ENCODE measurements at regions not wholly inside any gene's neighbourhood (a gene's known extent, or its start where the extent isn't known, plus 50 kb on each side); places are given as distances from the start of the nearest gene placed in this dataset.
"Not testable (repeated sequence)": the region's sequence is repeated elsewhere in the genome, so short reads cannot be mapped to it uniquely, and the experiment has no call there.

GRCh38 chr12:54799966-54800365 is 54.4 kb upstream of the MUCL1 start:
- in situ Hi-C loops (cut with MboI; ENCODE audit: low sequenced_read_pairs) = not testable (repeated sequence)

DNA sequence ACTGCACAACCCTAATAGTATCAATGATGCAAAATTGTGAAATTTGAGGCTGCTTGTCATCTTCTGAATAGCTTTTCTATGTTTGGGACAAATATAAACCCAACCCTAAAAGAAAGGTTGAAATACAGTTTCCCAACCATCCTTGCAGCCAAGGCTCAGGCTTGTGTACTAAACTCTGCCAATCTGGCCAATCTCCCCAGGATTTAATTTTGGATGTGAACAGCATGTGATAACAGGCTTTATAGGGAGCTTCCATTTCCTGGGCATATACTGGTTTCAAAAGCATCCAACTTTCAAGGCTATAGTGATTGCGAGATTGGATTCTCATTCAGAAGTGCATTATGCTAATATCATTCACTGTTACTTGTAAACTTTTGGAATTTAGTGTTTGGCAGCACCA is 55.7 kb upstream of the MUCL1 start:
- in situ Hi-C loops (cut with MboI; ENCODE audit: low sequenced_read_pairs) = no loop called here

DNA sequence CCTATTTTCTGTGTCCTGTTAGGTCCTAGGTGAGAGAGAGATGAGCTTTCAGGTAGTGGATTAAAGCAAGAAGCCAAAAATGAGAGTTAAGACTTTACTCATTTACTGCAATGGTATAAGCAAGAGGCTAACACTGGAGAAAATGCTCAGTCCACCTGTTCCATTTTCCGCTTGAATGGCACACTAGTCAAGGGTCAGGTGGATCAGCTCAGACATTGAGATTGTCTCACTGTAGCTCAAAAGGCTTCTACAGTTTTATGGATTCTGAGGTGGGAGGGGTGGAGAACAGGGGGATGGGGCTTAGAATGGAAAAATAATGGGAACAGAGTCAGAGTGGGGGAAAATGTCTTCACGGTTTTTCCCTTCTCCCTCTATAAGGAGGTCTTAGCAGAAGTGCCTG is 57.3 kb upstream of the MUCL1 start:
- in situ Hi-C loops (cut with MboI; ENCODE audit: low sequenced_read_pairs) = no loop called here

DNA sequence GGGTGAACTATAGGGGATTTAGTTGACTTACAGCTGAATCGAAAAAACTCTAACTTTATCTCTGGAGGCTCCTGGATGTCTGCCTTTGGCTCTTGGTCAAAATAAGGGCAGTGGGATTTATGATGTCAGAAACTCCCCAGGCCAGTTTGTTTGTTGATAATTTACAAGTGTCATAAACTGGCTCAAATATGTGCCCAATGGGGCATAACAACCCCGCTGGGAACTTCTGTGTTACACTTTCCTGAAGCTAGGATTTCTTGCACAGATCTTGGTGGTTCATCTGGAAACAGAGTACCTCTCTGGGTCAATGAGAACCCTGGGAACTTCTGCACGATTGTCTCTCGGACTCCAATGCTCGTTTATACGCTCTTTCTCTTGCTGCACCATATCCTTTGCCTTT is 58.7 kb upstream of the MUCL1 start:
- in situ Hi-C loops (cut with MboI; ENCODE audit: low sequenced_read_pairs) = no loop called here

DNA sequence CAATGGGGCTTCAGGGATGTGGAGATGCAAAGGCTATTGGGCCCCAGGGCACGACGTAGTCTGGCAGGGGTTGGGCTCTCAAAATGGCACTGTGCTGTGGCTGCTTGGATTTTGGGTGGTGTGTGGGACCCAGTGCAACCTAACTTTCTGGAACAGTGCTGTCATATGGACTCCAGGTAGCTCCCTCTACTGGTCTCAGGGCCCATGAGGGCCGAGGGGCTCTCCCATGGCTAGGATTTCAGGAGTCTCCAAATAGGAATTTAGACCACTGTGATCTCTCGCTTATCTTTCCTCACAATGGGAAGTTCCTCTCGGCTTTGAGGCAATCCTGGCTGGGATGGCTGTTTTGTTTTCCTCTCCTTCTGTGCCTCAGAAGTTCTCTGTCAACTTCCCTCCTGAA is 68.2 kb upstream of the MUCL1 start:
- in situ Hi-C loops (cut with MboI; ENCODE audit: low sequenced_read_pairs) = no loop called here

DNA sequence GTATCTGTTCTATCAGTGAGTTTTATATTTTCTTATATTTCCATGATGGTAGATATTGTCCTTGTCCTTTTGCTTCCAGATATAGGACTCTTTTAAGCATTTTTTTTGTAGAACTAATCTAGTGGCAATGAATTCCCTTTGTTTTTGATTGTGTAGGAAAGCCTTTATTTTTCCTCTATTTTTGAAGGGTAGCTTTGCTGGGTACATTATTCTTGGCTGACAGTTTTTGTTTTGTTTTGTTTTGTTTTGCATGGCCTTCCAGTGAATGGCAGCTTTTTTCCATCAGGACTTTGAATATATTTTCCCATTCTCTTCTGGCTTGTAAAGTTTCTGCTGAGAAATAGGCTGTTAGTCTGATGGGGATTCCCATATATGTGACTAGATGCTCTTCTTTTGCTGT is 70.2 kb upstream of the MUCL1 start:
- in situ Hi-C loops (cut with MboI; ENCODE audit: low sequenced_read_pairs) = no loop called here

- in situ Hi-C loops (cut with MboI; ENCODE audit: low sequenced_read_pairs) = not testable (repeated sequence)
These were observed 77.3 kb upstream of the MUCL1 start for GRCh38 chr12:54777031-54777430.

DNA sequence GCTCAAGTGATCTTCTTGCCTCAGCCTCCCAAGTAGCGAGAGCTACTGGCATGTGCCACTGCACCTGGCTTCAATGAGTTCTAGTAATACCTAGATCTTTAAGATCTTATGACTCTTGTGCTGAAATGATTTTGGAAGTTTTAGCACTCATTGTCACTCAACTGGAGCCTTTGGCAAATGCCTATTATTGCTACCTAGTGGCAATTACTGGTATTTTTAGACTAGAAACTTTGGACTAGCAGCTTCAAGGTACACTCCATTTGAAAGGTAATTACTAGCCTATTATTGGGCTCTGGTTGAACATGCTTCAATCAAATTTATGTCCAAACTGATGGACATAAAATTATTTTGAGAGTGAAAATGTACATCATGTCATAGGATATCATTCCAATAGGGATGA is 80.7 kb upstream of the MUCL1 start:
- in situ Hi-C loops (cut with MboI; ENCODE audit: low sequenced_read_pairs) = no loop called here

DNA sequence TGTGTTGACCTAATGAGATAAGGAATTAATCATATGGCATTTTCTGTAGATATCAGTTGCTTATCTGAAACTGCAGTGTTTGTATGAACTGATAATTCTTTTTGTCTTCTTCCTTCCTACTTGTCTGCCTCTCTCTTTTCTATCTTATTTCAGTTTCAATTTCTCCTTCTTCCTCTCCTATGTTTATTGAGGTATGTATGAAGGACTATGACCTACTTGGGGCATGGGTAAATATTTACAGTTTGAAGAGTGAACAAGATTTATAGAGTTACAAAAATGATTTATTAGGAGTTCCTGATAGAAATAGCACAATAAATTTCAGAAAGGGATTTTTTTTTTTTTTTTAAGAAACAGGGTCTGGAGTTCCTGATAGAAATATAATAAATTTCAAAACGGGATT is 88.7 kb upstream of the MUCL1 start:
- in situ Hi-C loops (cut with MboI; ENCODE audit: low sequenced_read_pairs) = no loop called here

- in situ Hi-C loops (cut with MboI; ENCODE audit: low sequenced_read_pairs) = no loop called here
These were observed 91.9 kb upstream of the MUCL1 start for GRCh38 chr12:54762390-54762789.

DNA sequence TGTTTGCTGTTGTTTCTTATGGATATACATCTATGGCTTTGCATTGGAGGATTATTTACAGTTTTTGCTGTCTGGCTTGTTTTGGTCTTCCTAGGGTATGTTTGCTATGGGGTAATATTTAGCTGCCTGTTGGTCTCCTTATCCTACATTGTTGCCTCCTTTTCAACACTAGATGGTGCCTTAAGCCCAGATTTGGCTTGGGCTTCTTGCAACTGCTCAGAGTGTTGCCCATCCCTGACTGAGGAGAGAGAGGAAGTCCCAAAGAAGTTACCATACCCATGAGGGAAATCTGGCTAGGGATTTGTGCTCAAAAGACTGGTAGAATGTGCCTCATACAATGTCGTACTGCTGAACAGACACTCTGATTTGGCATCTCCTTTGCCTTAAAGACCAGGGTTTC is 94.6 kb upstream of the MUCL1 start:
- in situ Hi-C loops (cut with MboI; ENCODE audit: low sequenced_read_pairs) = no loop called here

GRCh38 chr12:54751493-54751892 is 102.8 kb upstream of the MUCL1 start:
- in situ Hi-C loops (cut with MboI; ENCODE audit: low sequenced_read_pairs) = no loop called here

DNA sequence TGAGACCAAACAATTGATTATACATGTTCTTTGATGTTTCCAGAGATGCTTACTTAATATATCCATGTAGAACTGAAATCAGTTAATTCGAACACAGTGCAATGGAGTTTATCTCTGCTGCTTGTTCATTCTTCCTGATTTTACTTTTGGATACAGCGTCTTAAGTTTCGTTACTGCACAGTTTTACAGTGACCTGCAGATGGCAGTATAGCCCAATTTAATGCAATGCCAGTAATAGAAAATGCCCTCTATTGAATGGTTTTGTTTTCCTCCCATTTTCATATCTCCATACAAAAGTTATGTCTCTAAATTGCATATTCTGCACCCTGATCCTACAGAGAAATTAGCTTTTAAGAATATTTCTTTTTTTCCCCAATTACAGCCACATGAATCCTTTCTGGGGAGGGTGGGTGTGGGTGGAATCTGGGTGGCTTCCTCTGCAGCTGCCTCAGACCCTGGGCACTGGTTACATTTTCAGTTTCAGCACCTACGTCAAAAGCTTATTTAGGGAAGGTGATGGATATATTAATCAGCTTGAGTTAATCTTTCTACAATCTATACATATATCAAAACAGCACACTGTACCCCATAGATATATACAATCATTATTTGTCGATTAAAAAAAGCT is 101.1 kb upstream of the DCD start:
- in situ Hi-C loops (cut with MboI; ENCODE audit: low sequenced_read_pairs) = loop anchor here (25.0 kb wide), 1 partner anchor 213 kb away; no protein-coding TSS in a partner anchor

DNA sequence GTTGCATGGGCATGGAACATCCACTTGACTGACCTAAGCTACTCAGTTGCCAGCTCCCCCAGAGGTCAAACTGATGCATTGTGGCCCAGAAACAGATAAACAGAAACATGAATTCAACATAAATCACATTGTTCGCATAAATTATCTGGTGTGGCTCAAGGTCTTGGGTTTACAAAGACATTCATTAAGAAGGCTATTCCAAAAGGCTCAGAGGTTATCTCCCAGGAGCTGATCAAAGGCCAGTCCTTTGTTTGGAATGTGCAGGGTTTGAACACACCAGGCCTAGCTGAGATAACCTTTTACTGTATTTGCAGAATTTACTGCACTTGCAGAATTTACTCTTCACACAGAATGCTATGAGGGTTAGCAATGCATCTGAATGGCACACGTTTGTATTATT is 96.4 kb upstream of the DCD start:
- in situ Hi-C loops (cut with MboI; ENCODE audit: low sequenced_read_pairs) = loop anchor here (25.0 kb wide), 1 partner anchor 218 kb away; no protein-coding TSS in a partner anchor

DNA sequence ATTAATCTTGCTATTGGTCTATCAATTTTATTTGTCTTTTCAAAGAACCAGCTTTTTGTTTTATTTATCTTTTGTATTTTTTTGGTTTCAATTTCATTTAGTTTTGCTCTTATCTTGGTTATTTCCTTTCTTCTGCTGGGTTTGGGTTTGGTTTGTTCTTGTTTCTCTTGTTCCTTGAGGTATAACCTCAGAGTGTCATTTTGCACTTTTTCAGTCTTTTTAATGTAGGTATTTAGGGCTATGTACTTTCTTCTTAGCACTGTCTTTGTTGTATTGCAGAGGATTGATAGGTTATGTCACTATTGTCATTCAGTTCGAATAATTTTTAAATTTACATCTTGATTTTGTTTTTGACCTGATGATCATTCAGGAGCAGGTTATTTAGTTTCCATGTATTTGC is 92.7 kb upstream of the DCD start:
- in situ Hi-C loops (cut with MboI; ENCODE audit: low sequenced_read_pairs) = loop anchor here (25.0 kb wide), 1 partner anchor 221 kb away; no protein-coding TSS in a partner anchor

DNA sequence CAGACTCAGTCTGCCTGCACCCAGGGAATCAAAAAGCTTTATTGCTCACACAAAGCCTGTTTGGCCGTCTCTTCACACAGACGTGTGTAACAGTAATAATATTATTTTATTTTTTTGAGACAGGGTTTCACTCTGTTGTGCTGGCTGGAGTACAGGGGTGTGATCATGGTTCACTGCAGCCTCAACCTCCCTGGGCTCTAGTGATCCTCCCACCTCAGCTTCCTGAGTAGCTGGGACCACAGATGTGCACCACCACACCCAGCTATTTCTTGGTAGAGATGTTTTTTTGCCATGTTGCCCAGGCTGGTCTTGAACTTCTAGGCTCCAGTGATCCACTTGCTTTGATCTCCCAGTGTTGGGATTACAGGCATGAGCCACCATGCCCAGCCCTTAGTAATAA is 88.4 kb upstream of the DCD start:
- in situ Hi-C loops (cut with MboI; ENCODE audit: low sequenced_read_pairs) = loop anchor here (25.0 kb wide), 1 partner anchor 226 kb away; no protein-coding TSS in a partner anchor

DNA sequence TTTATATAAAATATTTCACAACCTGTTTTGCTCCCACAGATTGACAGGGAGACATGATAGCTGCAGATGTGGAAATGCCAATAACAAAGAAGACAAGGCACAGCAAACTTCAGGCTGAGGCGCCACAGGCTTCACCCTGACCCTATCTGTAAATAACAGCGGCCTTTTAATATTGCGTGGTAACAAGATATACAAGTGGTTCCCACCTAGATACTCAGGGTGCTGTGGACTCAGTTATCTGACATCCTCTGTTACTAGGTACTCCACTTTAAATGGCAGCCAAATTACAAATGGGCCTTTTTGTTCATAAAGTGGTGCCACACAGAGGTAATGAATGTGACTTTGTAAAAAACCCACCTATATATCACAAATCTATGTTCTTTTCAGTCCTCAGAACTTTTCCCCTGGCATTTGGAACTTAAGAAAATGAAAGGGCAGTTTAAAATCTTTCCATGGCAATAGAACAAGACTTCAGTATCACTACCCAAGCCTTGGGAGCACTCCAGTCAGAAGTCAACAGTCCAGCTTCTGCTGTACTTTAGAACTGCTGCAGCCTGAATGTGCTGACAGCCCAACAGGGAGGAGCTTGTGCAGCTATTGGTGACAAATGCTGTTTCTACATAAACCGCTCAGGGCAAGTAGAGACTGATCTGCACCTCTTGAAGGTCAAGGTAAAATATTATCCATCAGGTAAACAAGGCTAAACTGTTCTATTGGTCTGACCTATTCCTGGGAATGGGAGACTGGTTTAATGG is 86.2 kb upstream of the DCD start:
- in situ Hi-C loops (cut with MboI; ENCODE audit: low sequenced_read_pairs) = loop anchor here (25.0 kb wide), 1 partner anchor 228 kb away; no protein-coding TSS in a partner anchor

- in situ Hi-C loops (cut with MboI; ENCODE audit: low sequenced_read_pairs) = loop anchor here (25.0 kb wide), 1 partner anchor 237 kb away; no protein-coding TSS in a partner anchor
These were observed 77.2 kb upstream of the DCD start for GRCh38 chr12:54725233-54725843.

DNA sequence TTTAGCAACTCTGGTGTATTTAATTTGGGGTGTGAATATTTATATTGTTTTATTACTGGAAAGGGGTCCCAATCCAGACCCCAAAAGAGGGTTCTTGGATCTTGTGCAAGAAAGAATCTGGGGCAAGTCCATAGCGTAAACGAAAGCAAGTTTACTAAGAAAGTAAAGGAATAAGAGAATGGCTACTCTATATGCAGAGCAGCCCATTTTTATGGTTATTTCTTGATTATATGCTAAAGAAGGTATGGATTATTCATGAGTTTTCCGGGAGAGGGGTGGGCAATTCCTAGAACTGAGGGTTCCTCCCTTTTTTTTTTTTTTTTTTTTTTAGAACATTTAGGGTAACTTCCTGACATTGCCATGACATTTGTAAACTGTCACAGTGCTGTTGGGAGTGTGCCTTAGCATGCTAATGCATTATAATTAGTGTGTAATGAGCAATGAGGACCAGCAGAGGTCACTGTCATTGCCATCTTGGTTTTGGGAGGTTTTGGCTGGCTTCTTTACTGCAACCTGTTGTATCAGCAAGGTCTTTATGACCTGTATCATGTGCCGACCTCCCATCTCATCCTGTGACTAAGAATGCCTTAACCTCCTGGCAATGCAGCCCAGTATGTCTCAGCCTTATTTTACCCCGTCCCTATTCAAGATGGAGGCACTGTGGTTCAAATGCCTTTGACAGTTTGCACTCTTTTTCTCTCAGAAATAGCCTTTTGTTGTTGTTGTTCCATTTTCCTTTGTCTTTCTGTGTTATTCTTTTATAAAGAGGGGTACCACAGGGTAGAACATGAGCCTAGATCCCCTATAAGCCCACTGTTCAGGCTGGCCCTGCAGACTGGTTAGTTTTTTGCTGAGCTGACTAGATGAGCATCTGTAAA is 75.5 kb upstream of the DCD start:
- in situ Hi-C loops (cut with MboI; ENCODE audit: low sequenced_read_pairs) = no loop called here

DNA sequence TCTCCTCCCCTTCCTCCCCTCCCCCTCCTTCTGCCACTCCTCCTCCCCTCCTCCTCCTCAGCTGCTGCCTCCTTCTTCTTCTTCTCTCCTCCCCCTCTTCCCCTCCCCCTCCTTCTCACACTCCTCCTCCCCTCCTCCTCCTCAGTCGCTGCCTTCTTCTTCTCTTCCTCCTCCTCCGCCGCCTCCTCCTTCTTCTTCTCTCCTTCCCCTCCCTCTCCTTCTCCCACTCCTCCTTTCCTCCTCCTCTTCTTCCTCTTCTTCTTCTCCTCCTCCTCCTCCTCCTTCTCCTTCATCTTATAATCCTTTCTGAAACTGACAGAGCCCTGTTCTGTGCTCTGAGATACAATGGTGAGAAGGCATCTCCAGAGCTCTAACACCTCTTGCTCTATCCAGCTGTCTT is 73.1 kb upstream of the DCD start:
- in situ Hi-C loops (cut with MboI; ENCODE audit: low sequenced_read_pairs) = no loop called here

DNA sequence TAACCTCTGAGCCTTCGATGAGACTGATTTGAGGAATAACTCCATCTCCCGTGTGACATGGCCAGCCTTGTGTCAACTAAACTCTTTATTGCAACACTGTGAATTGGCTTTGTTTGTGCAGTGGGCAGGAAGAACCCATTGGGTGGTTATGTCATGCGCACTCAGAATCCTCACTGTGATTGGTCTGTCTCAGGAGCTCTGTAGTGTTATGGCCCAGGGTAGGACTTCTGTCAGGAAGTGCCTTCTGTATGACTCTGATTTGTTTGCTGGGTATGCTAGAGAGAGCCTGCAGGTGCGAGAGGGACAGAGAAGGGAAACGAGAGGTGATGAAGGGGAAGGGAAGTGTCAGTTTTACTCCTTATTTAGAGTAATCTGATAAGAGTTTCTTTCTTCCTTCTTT is 71.5 kb upstream of the DCD start:
- in situ Hi-C loops (cut with MboI; ENCODE audit: low sequenced_read_pairs) = no loop called here

Data from HL-60/S4 (cell line).